GM20000 (cell line): ENCODE measurements at regions not wholly inside any gene's neighbourhood (a gene's known extent, or its start where the extent isn't known, plus 50 kb on each side); places are given as distances from the start of the nearest gene placed in this dataset.
"Not testable (repeated sequence)": the region's sequence is repeated elsewhere in the genome, so short reads cannot be mapped to it uniquely, and the experiment has no call there.

ENCODE experiments used
- DNase-seq: peaks from one replicate; pipeline ENCODE4 v3.0.0; 2012; ENCODE audit warnings: low spot score
- CTCF ChIP-seq: IDR thresholded peaks from 2 replicates; pipeline ENCODE4 v1.5.1; 2012; ENCODE audit warnings: mild to moderate bottlenecking, control low read depth; ENCODE audit errors: extremely low read depth, missing control alignments

DNA sequence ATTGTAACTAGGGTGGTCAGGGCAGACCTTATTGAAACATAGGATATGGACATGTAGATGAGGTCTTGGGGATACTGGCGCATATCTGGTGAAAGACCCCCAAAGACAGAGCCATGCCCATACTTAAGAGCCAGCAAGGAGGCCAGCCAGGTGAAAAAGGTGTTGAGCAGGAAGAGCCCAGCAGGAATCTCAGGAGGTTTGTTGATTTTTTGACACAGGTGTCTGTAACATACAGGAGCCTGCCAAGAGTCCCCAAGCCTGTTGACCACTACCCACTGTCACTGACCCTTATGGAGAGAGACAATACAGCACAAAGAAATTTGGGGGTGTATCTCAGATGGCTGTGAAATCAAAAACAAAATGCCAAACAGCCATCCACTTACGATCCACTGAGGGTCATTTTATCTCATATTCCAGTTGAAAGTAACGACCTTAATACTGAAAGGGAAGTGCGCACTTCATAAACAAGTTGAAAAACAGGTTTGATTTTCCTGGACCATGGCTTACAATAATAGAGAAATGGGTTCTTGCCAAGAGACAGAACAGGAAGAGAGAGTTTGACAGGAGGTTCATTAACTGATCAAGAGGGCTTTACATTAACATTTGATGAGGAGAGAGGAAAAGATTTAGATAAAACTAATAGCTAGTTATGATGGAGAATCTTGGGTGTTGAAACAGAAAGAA lies 163.6 kb downstream of the GLUL start:
- TF ChIP-seq CTCF, result no peak
- DNase-seq, result no peak

DNA sequence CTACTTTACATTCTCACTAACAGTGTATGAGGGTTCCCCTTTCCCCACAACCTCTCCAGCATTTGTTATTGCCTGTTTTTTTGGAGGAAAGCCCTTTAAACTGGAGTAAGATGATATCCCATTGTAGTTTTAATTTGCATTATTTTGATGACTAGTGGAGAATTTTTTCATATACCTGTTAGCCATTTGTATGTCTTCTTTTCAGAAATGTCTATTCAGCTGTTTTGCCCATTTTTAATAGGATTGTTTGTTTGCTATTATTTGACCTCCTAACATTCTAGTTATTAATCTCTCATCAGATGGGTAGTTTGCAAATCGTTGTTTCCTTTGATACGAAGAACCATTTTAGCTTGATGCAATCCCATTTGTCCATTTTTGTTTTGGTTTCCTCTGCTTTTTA lies 165.0 kb downstream of the GLUL start:
- no peak for TF ChIP-seq CTCF
- DNase-seq, result no peak

DNA sequence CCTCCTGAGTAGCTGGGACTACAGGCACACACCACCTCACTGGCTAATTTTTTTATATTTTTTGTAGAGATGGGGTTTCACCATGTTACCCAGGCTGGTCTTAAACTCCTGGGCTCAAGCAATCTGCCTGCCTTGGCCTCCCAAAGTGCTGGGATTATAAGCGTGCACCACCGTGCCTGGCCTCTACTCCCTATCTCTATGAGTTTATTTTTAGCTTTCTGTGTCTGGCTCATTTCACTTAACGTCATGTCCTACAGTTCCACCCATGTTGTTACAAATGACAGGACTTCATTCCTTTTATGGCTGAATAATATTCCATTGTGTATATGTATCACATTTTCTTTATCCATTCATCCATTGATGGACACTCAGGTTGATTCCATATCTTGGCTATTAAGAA lies 164.2 kb upstream of the ZNF648 start:
- not testable (repeated sequence) for DNase-seq

DNA sequence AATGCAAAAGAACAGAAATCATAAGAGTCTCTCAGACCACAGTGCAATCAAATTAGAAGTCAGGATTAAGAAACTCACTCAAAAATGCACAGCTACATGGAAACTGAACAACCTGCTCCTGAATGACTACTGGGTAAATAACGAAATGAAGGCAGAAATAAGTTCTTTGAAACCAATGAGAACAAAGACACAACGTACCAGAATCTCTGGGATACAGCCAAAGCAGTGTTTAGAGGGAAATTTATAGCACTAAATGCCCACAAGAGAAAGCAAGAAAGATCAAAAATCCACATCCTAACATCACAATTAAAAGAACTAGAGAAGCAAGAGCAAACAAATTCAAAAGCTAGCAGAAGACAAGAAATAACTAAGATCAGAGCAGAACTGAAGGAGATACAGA lies 160.5 kb upstream of the ZNF648 start:
- not testable (repeated sequence) for DNase-seq

DNA sequence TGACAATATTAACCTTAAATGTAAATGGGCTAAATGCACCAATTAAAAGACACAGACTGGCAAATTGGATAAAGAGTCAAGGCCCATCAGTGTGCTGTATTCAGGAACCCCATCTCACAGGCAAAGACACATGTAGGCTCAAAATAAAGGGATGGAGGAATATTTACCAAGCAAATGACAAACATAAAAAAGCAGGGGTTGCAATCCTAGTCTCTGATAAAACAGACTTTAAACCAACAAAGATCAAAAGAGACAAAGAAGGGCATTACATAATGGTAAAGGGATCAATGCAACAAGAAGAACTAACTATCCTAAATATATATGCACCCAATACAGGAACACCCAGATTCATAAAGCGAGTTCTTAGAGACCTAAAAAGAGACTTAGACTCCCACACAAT lies 159.9 kb upstream of the ZNF648 start:
- not testable (repeated sequence) for DNase-seq

DNA sequence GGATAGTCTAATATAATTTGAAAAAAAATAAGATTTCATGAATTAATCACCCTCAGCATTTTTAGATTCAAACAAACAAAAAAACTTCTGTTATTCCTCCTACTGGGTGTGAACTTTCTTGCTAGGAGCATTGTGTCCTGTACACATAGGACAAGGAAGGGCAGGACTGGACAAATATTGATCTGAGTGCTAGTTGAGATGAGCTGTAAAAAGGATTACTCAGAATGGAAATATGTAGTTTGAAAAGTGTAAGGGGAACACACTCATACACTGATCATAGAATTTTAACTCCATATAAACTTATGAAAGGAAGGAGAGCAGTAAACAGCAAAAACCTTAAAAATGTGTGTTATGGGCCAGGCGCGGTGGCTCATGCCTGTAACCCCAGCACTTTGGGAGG lies 156.5 kb upstream of the ZNF648 start:
- no peak for TF ChIP-seq CTCF
- DNase-seq, result no peak

- no peak for TF ChIP-seq CTCF
- DNase-seq, result no peak
Observed at GRCh38 chr1:182217071-182217470, 155.6 kb upstream of the ZNF648 start.

DNA sequence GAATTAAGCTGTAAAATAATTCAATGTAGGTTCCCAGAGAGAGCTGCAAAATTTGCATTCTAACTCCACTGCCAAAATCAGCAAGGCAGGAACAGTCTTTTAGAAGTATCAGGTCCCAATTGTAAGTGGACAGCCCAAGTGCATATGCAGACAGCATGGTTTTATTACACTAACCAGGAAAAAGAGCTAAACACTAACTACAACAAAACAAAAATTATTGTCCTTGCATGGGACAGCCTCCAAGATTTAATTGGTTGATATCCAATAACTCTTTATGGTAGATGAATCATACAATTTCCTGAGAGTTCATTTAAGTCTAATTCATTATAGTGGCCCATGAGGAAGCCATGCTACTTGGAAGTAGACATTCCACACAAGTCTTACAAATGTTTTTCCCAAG lies 154.3 kb upstream of the ZNF648 start:
- TF ChIP-seq CTCF, result no peak
- no peak for DNase-seq

DNA sequence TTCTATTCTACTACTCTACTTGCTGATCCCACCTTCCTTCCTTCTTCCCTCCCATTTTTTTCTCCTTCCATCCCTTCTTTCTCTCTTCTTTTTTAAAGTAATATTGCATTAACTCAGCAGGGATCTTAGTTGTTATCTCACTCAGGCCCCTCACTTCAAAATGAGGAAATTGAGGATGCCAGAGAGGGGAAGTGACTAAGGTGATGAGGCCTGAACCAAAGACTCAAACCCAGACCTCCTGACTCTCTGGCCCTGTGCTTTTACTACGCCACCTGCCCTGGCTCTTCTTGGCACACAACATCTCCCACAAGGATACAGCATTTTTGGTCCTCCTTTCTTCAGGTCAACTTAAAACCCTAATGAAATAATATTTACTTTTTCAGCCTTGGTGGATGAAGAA lies 151.7 kb upstream of the ZNF648 start:
- no peak for DNase-seq

More for the DNA sequence above, 151.7 kb upstream of the ZNF648 start:
- no peak for TF ChIP-seq CTCF
